ENCODE measurements at regions not wholly inside any gene's neighbourhood (a gene's known extent, or its start where the extent isn't known, plus 50 kb on each side); places are given as distances from the start of the nearest gene placed in this dataset.

GRCh38 chr18:65298422-65298821 is 452.4 kb upstream of the CDH7 start:
- Mint-ChIP-seq H3K9me3 (peaks cover 0 to 8% (median 2%) of the 10 kb centered on the region in 8 donors), H3K4me1 (no peaks in the 10 kb centered on the region), H3K27ac (no peak overlapping the region), H3K4me3 (no peak overlapping the region), H3K36me3 (no peaks in the 10 kb centered on the region), H3K27me3 (no peaks in the 10 kb centered on the region)
- Histone ChIP-seq H3K9me3 (ENCODE audit: control insufficient read depth in 1 of 2, low read length in 2 of 2) (no peaks in the 10 kb centered on the region), H3K27ac (ENCODE audit: low read depth, low read length) (no peak overlapping the region), H3K36me3 (ENCODE audit: insufficient read depth, low read length) (no peaks in the 10 kb centered on the region), H3K4me3 (ENCODE audit: low read length in 2 of 2) (no peak overlapping the region), H3K4me1 (ENCODE audit: insufficient read depth, low read length) (no peaks in the 10 kb centered on the region), H3K27me3 (ENCODE audit: insufficient read depth, low read length) (no peaks in the 10 kb centered on the region)
- DNase-seq, result no peak
- POLR2A ChIA-PET (ENCODE audit: partially characterized antibody), result no interaction called here
- intact Hi-C loops (cut with micrococcal nuclease), result no loop called here
- CTCF ChIA-PET (ENCODE audit: partially characterized antibody), result no interaction called here

GRCh38 chr18:65288908-65289307 is 461.9 kb upstream of the CDH7 start:
- Mint-ChIP-seq H3K36me3 (no peaks in the 10 kb centered on the region), H3K4me1 (no peaks in the 10 kb centered on the region), H3K9me3 (peaks cover 0 to 23% (median 6%) of the 10 kb centered on the region in 8 donors), H3K27ac (no peak overlapping the region), H3K27me3 (no peaks in the 10 kb centered on the region), H3K4me3 (no peak overlapping the region)
- no peak overlapping the region for H3K4me3 ChIP-seq (ENCODE audit: low read length in 2 of 2)
- H3K36me3 ChIP-seq (ENCODE audit: insufficient read depth, low read length), result no peaks in the 10 kb centered on the region
- no peaks in the 10 kb centered on the region for H3K4me1 ChIP-seq (ENCODE audit: insufficient read depth, low read length)
- intact Hi-C loops (cut with micrococcal nuclease), result no loop called here
- no peak overlapping the region for H3K27ac ChIP-seq (ENCODE audit: low read depth, low read length)
- POLR2A ChIA-PET (ENCODE audit: partially characterized antibody), result no interaction called here
- no peaks in the 10 kb centered on the region for H3K27me3 ChIP-seq (ENCODE audit: insufficient read depth, low read length)
- DNase-seq, result no peak
- H3K9me3 ChIP-seq (ENCODE audit: control insufficient read depth in 1 of 2, low read length in 2 of 2), result no peaks in the 10 kb centered on the region
- CTCF ChIA-PET (ENCODE audit: partially characterized antibody), result interaction anchor here (1.5 kb wide), 1 partner anchor 11 kb away, joined by 3 read pairs; no protein-coding TSS in a partner anchor

- H3K36me3 Mint-ChIP-seq, result no peaks in the 10 kb centered on the region
- H3K27ac ChIP-seq (ENCODE audit: low read depth, low read length), result no peak overlapping the region
- H3K4me3 Mint-ChIP-seq, result no peak overlapping the region
- H3K27me3 ChIP-seq (ENCODE audit: insufficient read depth, low read length), result no peaks in the 10 kb centered on the region
- H3K4me3 ChIP-seq (ENCODE audit: low read length in 2 of 2), result no peak overlapping the region
- H3K4me1 Mint-ChIP-seq, result no peaks in the 10 kb centered on the region
- DNase-seq, result no peak
- H3K9me3 ChIP-seq (ENCODE audit: control insufficient read depth in 1 of 2, low read length in 2 of 2), result no peaks in the 10 kb centered on the region
- POLR2A ChIA-PET (ENCODE audit: partially characterized antibody), result no interaction called here
- CTCF ChIA-PET (ENCODE audit: partially characterized antibody), result no interaction called here
- intact Hi-C loops (cut with micrococcal nuclease), result no loop called here
- H3K27me3 Mint-ChIP-seq, result no peaks in the 10 kb centered on the region
- no peak overlapping the region for H3K27ac Mint-ChIP-seq
- no peaks in the 10 kb centered on the region for H3K4me1 ChIP-seq (ENCODE audit: insufficient read depth, low read length)
- H3K9me3 Mint-ChIP-seq, result peaks cover 0 to 23% (median 5%) of the 10 kb centered on the region in 8 donors
- no peaks in the 10 kb centered on the region for H3K36me3 ChIP-seq (ENCODE audit: insufficient read depth, low read length)
Measured at GRCh38 chr18:65287652-65288051, 463.2 kb upstream of the CDH7 start.

GRCh38 chr18:65282096-65282495 is 468.7 kb upstream of the CDH7 start:
- ChIA-PET CTCF (ENCODE audit: partially characterized antibody) (no interaction called here), POLR2A (ENCODE audit: partially characterized antibody) (no interaction called here)
- no peak overlapping the region for H3K27ac Mint-ChIP-seq
- H3K27me3 Mint-ChIP-seq, result no peaks in the 10 kb centered on the region
- peaks cover 4 to 18% (median 8%) of the 10 kb centered on the region in 8 donors for H3K9me3 Mint-ChIP-seq
- Histone ChIP-seq H3K36me3 (ENCODE audit: insufficient read depth, low read length) (no peaks in the 10 kb centered on the region), H3K9me3 (ENCODE audit: control insufficient read depth in 1 of 2, low read length in 2 of 2) (no peaks in the 10 kb centered on the region), H3K4me3 (ENCODE audit: low read length in 2 of 2) (no peak overlapping the region), H3K27ac (ENCODE audit: low read depth, low read length) (no peak overlapping the region), H3K27me3 (ENCODE audit: insufficient read depth, low read length) (no peaks in the 10 kb centered on the region), H3K4me1 (ENCODE audit: insufficient read depth, low read length) (no peaks in the 10 kb centered on the region)
- intact Hi-C loops (cut with micrococcal nuclease), result no loop called here
- no peaks in the 10 kb centered on the region for H3K36me3 Mint-ChIP-seq
- H3K4me3 Mint-ChIP-seq, result no peak overlapping the region
- H3K4me1 Mint-ChIP-seq, result no peaks in the 10 kb centered on the region
- no peak for DNase-seq

- Mint-ChIP-seq H3K36me3 (no peaks in the 10 kb centered on the region), H3K27ac (no peak overlapping the region), H3K27me3 (no peaks in the 10 kb centered on the region), H3K9me3 (peaks cover 4 to 20% (median 8%) of the 10 kb centered on the region in 8 donors), H3K4me1 (no peaks in the 10 kb centered on the region), H3K4me3 (no peak overlapping the region)
- Histone ChIP-seq H3K36me3 (ENCODE audit: insufficient read depth, low read length) (no peaks in the 10 kb centered on the region), H3K4me1 (ENCODE audit: insufficient read depth, low read length) (no peaks in the 10 kb centered on the region), H3K27ac (ENCODE audit: low read depth, low read length) (no peak overlapping the region), H3K9me3 (ENCODE audit: control insufficient read depth in 1 of 2, low read length in 2 of 2) (no peaks in the 10 kb centered on the region), H3K27me3 (ENCODE audit: insufficient read depth, low read length) (no peaks in the 10 kb centered on the region), H3K4me3 (ENCODE audit: low read length in 2 of 2) (no peak overlapping the region)
- ChIA-PET CTCF (ENCODE audit: partially characterized antibody) (no interaction called here), POLR2A (ENCODE audit: partially characterized antibody) (no interaction called here)
- DNase-seq, result no peak
- intact Hi-C loops (cut with micrococcal nuclease), result no loop called here
Measured at GRCh38 chr18:65279668-65280305, 471.0 kb upstream of the CDH7 start.

- DNase-seq, result no peak
- no peaks in the 10 kb centered on the region for H3K4me1 ChIP-seq (ENCODE audit: insufficient read depth, low read length)
- CTCF ChIA-PET (ENCODE audit: partially characterized antibody), result no interaction called here
- Mint-ChIP-seq H3K4me3 (no peak overlapping the region), H3K36me3 (no peaks in the 10 kb centered on the region), H3K27ac (no peak overlapping the region), H3K9me3 (peaks cover 4 to 16% (median 7%) of the 10 kb centered on the region in 8 donors), H3K4me1 (no peaks in the 10 kb centered on the region), H3K27me3 (no peaks in the 10 kb centered on the region)
- intact Hi-C loops (cut with micrococcal nuclease), result no loop called here
- no peak overlapping the region for H3K4me3 ChIP-seq (ENCODE audit: low read length in 2 of 2)
- no peak overlapping the region for H3K27ac ChIP-seq (ENCODE audit: low read depth, low read length)
- POLR2A ChIA-PET (ENCODE audit: partially characterized antibody), result no interaction called here
- no peaks in the 10 kb centered on the region for H3K36me3 ChIP-seq (ENCODE audit: insufficient read depth, low read length)
- H3K9me3 ChIP-seq (ENCODE audit: control insufficient read depth in 1 of 2, low read length in 2 of 2), result no peaks in the 10 kb centered on the region
- H3K27me3 ChIP-seq (ENCODE audit: insufficient read depth, low read length), result no peaks in the 10 kb centered on the region
Measured at GRCh38 chr18:65278939-65279667, 471.7 kb upstream of the CDH7 start.

- Mint-ChIP-seq H3K36me3 (no peaks in the 10 kb centered on the region), H3K27ac (no peak overlapping the region), H3K4me3 (no peak overlapping the region), H3K4me1 (no peaks in the 10 kb centered on the region), H3K27me3 (no peaks in the 10 kb centered on the region), H3K9me3 (peaks cover 0 to 13% (median 5%) of the 10 kb centered on the region in 8 donors)
- intact Hi-C loops (cut with micrococcal nuclease), result no loop called here
- Histone ChIP-seq H3K27me3 (ENCODE audit: insufficient read depth, low read length) (no peaks in the 10 kb centered on the region), H3K9me3 (ENCODE audit: control insufficient read depth in 1 of 2, low read length in 2 of 2) (no peaks in the 10 kb centered on the region), H3K27ac (ENCODE audit: low read depth, low read length) (no peak overlapping the region), H3K36me3 (ENCODE audit: insufficient read depth, low read length) (no peaks in the 10 kb centered on the region), H3K4me3 (ENCODE audit: low read length in 2 of 2) (no peak overlapping the region), H3K4me1 (ENCODE audit: insufficient read depth, low read length) (no peaks in the 10 kb centered on the region)
- POLR2A ChIA-PET (ENCODE audit: partially characterized antibody), result no interaction called here
- CTCF ChIA-PET (ENCODE audit: partially characterized antibody), result no interaction called here
- no peak for DNase-seq
Measured at GRCh38 chr18:65269375-65269774, 481.4 kb upstream of the CDH7 start.
